SK-N-SH (cell line): ENCODE measurements at regions not wholly inside any gene's neighbourhood (a gene's known extent, or its start where the extent isn't known, plus 50 kb on each side); places are given as distances from the start of the nearest gene placed in this dataset.

Experiments used
- CTCF ChIA-PET: fragments of 300-600, 350-600 bp; formaldehyde crosslinking; extraction: SDS; loops from one replicate; lab custom pipeline; 2021; lab: Yijun Ruan, JAX
- POLR2A ChIA-PET: fragments of 350-600 bp; sonication (Branson Sonifier 250); formaldehyde crosslinking; extraction: SDS; loops from one replicate; lab custom pipeline; 2020; ENCODE audit warnings: antibody characterized with exemption, inconsistent platforms; lab: Yijun Ruan, JAX
- DNase-seq: peaks from one replicate; pipeline ENCODE4 v3.0.0; 2012
- H2AFZ ChIP-seq: fragments of 200-600 bp; sonication (generic); 2 replicates; pipeline ENCODE4 v1.8.1; 2016; ENCODE audit warnings: antibody characterized with exemption, mild to moderate bottlenecking, low read depth
- H3F3A ChIP-seq: fragments of 200-600 bp; sonication (generic); replicated peaks from 2 replicates; pipeline ENCODE3; 2016; ENCODE audit warnings: antibody characterized with exemption, mild to moderate bottlenecking; ENCODE audit not compliant: insufficient read depth
- H3K27ac ChIP-seq, 2 experiments: fragments of 200-500 bp in 1 of 2; fragments of 200-600 bp in 1 of 2; sonication (Bioruptor generic) in 1 of 2; sonication (generic), shearing (Covaris generic) in 1 of 2; 2 replicates each; pipeline versions ENCODE4 v1.5.1 to v1.6.1; 2014 to 2016; ENCODE audit warnings: low read depth in 2 of 2, inconsistent platforms in 1 of 2, low read length in 1 of 2, mild to moderate bottlenecking in 1 of 2, mixed read lengths in 1 of 2
- H3K27me3 ChIP-seq: fragments of 200-600 bp; sonication (generic), shearing (Covaris generic); 2 replicates; pipeline ENCODE4 v1.6.1; 2016; ENCODE audit warnings: mixed run types; ENCODE audit not compliant: insufficient read depth
- H3K36me3 ChIP-seq, 2 experiments: fragments of 200-500 bp in 1 of 2; fragments of 200-600 bp in 1 of 2; sonication (Bioruptor generic) in 1 of 2; sonication (generic) in 1 of 2; replicated peaks in 1 of 2; 2 replicates each; pipeline versions ENCODE3 to v1.5.1; 2014 to 2016; ENCODE audit warnings: low read length in 1 of 2, mild to moderate bottlenecking in 1 of 2; ENCODE audit not compliant: insufficient read depth in 2 of 2, control insufficient read depth in 1 of 2
- H3K4me1 ChIP-seq, 2 experiments: fragments of 200-500 bp in 1 of 2; fragments of 200-600 bp in 1 of 2; sonication (Bioruptor generic) in 1 of 2; sonication (generic), shearing (Covaris generic) in 1 of 2; 2 replicates each; pipeline versions ENCODE4 v1.5.1 to v1.6.1; 2014 to 2016; ENCODE audit warnings: low read depth in 1 of 2, low read length in 1 of 2, mixed run types in 1 of 2; ENCODE audit not compliant: insufficient read depth in 2 of 2, control insufficient read depth in 1 of 2
- H3K4me2 ChIP-seq: fragments of 200-600 bp; sonication (generic), shearing (Covaris generic); 2 replicates; pipeline ENCODE4 v1.6.1; 2017; ENCODE audit warnings: mixed run types
- H3K4me3 ChIP-seq, 2 experiments: fragments of 200-500 bp in 1 of 2; fragments of 200-600 bp in 1 of 2; sonication (Bioruptor generic) in 1 of 2; sonication (generic), shearing (Covaris generic) in 1 of 2; 2 replicates each; pipeline versions ENCODE4 v1.5.1 to v1.8.1; 2014 to 2016; ENCODE audit warnings: low read depth in 2 of 2, inconsistent platforms in 1 of 2, low read length in 1 of 2, mild to moderate bottlenecking in 1 of 2, mixed read lengths in 1 of 2, moderate library complexity in 1 of 2
- H3K79me2 ChIP-seq: fragments of 200-600 bp; sonication (generic); 2 replicates; pipeline ENCODE4 v1.8.1; 2017; ENCODE audit warnings: mild to moderate bottlenecking; ENCODE audit not compliant: insufficient read depth
- H3K9ac ChIP-seq: fragments of 200-600 bp; sonication (generic); 2 replicates; pipeline ENCODE4 v1.6.1; 2017; ENCODE audit warnings: mixed run types
- H3K9me2 ChIP-seq: fragments of 200-600 bp; sonication (generic); 2 replicates; pipeline ENCODE4 v1.6.1; 2017; ENCODE audit warnings: mixed run types
- H3K9me3 ChIP-seq: fragments of 200-600 bp; sonication (generic); 2 replicates; pipeline ENCODE4 v1.6.1; 2017; ENCODE audit warnings: mixed run types, mild to moderate bottlenecking, moderate library complexity
- H4K20me1 ChIP-seq: fragments of 200-600 bp; sonication (generic); 2 replicates; pipeline ENCODE4 v1.6.1; 2017; ENCODE audit warnings: mild to moderate bottlenecking, mixed run types; ENCODE audit not compliant: insufficient read depth
- CHD2 ChIP-seq: fragments of 150-350 bp; IDR thresholded peaks from 2 replicates; pipeline ENCODE4 v1.6.1; 2018; ENCODE audit warnings: low read length; ENCODE audit not compliant: partially characterized antibody
- CTCF ChIP-seq: fragments of 200-600 bp; sonication (generic); IDR thresholded peaks from 2 replicates; pipeline ENCODE4 v1.6.1; 2017; ENCODE audit warnings: antibody characterized with exemption, mild to moderate bottlenecking, moderate library complexity
- ELF1 ChIP-seq: IDR thresholded peaks from 2 replicates; pipeline ENCODE4 v1.4.0; 2012
- GABPA ChIP-seq: IDR thresholded peaks from 2 replicates; pipeline ENCODE4 v1.4.0; 2012; ENCODE audit warnings: low read depth, mild to moderate bottlenecking
- IRF3 ChIP-seq: fragments of 150-350 bp; IDR thresholded peaks from 2 replicates; pipeline ENCODE4 v1.6.1; 2016; ENCODE audit warnings: mild to moderate bottlenecking, low read depth, low read length
- MXI1 ChIP-seq: IDR thresholded peaks from 2 replicates; pipeline ENCODE4 v1.6.1; 2012; ENCODE audit warnings: mild to moderate bottlenecking, low read depth, low read length, improper control_type of control experiment
- NRF1 ChIP-seq: IDR thresholded peaks from 2 replicates; pipeline ENCODE4 v1.6.1; 2012; ENCODE audit warnings: low read depth, mild to moderate bottlenecking, low read length
- RCOR1 ChIP-seq: fragments of 150-350 bp; IDR thresholded peaks from 2 replicates; pipeline ENCODE4 v1.6.1; 2017; ENCODE audit warnings: antibody characterized with exemption, low read length
- RFX5 ChIP-seq: IDR thresholded peaks from 2 replicates; pipeline ENCODE4 v1.6.1; 2012; ENCODE audit warnings: mild to moderate bottlenecking, improper control_type of control experiment, low read length
- SMC3 ChIP-seq: IDR thresholded peaks from 2 replicates; pipeline ENCODE4 v1.6.1; 2012; ENCODE audit warnings: low read depth, low read length, improper control_type of control experiment
- TAF1 ChIP-seq: IDR thresholded peaks from 2 replicates; pipeline ENCODE4 v1.6.1; 2012; ENCODE audit warnings: low read depth, mild to moderate bottlenecking, low read length, moderate library complexity, borderline replicate concordance
- TCF12 ChIP-seq: IDR thresholded peaks from 2 replicates; pipeline ENCODE4 v1.4.0; 2012
- USF2 ChIP-seq: fragments of 150-350 bp; IDR thresholded peaks from 2 replicates; pipeline ENCODE4 v1.6.1; 2017; ENCODE audit warnings: antibody characterized with exemption, low read length, low read depth, borderline replicate concordance
- YY1 ChIP-seq: IDR thresholded peaks from 2 replicates; pipeline ENCODE4 v1.4.0; 2012; ENCODE audit warnings: low read depth, mild to moderate bottlenecking
- ZBTB33 ChIP-seq: IDR thresholded peaks from 2 replicates; pipeline ENCODE4 v1.4.0; 2012; ENCODE audit warnings: low read depth, borderline replicate concordance
- WGBS: methylation state at CpG from one replicate; pipeline ENCODE4 v1.1.6; 2017; ENCODE audit warnings: low lambda C conversion rate; 5-methylcytosine and 5-hydroxymethylcytosine counted together

GRCh38 chr10:84789026-84789425, 460.6 kb downstream of the CCSER2 start:
- no peaks in the 10 kb centered on the region for H3K27me3 ChIP-seq

More at GRCh38 chr10:84789026-84789425, 460.6 kb downstream of the CCSER2 start:
- Histone ChIP-seq H3K4me3 (no peak overlapping the region), H3K4me2 (no peak overlapping the region), H3K9me3 (no peaks in the 10 kb centered on the region), H3K9ac (no peak overlapping the region), H3K9me2 (no peaks in the 10 kb centered on the region), H3K36me3 (no peaks in the 10 kb centered on the region), H2AFZ (no peak overlapping the region), H3K4me1 (peaks cover 0 to under 1% of the 10 kb centered on the region in 2 experiments; a peak in 1 of 4 replicates), H3K27ac (no peak overlapping the region), H3K79me2 (no peaks in the 10 kb centered on the region), H3F3A (no peaks in the 10 kb centered on the region), H4K20me1 (no peaks in the 10 kb centered on the region)
- POLR2A ChIA-PET: no interaction called here
- TF ChIP-seq MXI1 (no peak), NRF1 (no peak), TAF1 (no peak), CHD2 (no peak), RCOR1 (no peak), TCF12 (no peak), CTCF (no peak), SMC3 (no peak), RFX5 (no peak), ELF1 (no peak), YY1 (no peak), USF2 (no peak), ZBTB33 (no peak), GABPA (no peak), IRF3 (no peak)
- CTCF ChIA-PET: interaction anchor here (1.3 kb wide), 1 partner anchor 113 kb away, joined by 3 read pairs; no protein-coding TSS in a partner anchor
- DNase-seq: no peak
- WGBS: 0% methylated on average over 2 of the region's 2 CpGs
